ENCODE measurements at regions not wholly inside any gene's neighbourhood (a gene's known extent, or its start where the extent isn't known, plus 50 kb on each side); places are given as distances from the start of the nearest gene placed in this dataset.
A peak's percentile ranks its signal among the peaks of the same experiment; 100 is the strongest.
"Not testable (repeated sequence)": the region's sequence is repeated elsewhere in the genome, so short reads cannot be mapped to it uniquely, and the experiment has no call there.

GRCh38 chr5:133869519-133870335, 98.7 kb downstream of the C5orf15 start:
- no peak for DNase-seq
- Mint-ChIP-seq H3K36me3 (ENCODE audit: low read depth) (no peaks in the 10 kb centered on the region), H3K27me3 (peaks cover 3% of the 10 kb centered on the region), H3K9me3 (no peaks in the 10 kb centered on the region), H3K4me1 (peaks cover 54% of the 10 kb centered on the region), H3K27ac (peak overlapping the region; percentile 64), H3K4me3 (no peak overlapping the region)
- no peak for ATAC-seq

- Mint-ChIP-seq H3K27me3 (peaks cover 3% of the 10 kb centered on the region), H3K4me3 (no peak overlapping the region), H3K9me3 (no peaks in the 10 kb centered on the region), H3K36me3 (ENCODE audit: low read depth) (no peaks in the 10 kb centered on the region), H3K27ac (peak overlapping the region; percentile 64), H3K4me1 (peaks cover 47% of the 10 kb centered on the region)
- peak; percentile 86 for DNase-seq
- peak; percentile 37 for ATAC-seq
Measured at GRCh38 chr5:133868946-133869518, 99.4 kb downstream of the C5orf15 start.

DNA sequence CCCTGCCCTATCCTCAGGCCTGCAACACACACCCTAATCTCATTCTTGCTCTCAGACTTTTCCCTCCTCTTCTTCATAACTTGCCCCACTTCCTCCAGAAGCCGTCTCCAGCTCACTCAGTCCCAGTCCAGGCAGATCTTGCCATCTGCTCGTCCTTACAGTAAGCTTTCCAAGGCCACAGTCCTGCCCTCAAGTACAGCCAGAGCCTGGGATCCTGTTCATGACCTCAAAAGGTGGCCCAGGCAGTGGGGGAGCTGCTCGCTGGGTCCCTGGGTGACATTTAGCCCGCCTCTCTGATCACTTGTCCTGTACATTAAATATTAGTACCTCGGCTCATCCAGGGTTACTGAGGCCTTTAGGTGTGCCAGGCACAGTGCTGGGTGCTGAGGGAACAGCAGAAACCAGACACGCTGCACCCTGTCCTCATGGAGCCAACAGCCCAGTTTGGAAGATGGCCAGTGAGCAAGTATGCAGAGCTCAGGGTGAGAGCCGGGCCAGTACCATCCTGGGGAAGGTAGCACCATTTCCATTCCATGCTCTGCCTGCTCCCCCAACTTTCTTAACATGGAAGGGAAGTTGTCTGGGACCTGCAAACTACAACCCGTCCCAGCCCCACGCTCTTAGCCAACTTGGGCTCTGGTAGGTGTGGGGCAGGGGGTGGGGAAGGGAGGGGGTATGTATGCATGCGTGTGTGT, 100.4 kb downstream of the C5orf15 start:
- Mint-ChIP-seq H3K27me3 (peaks cover 3% of the 10 kb centered on the region), H3K4me3 (no peak overlapping the region), H3K36me3 (ENCODE audit: low read depth) (no peaks in the 10 kb centered on the region), H3K4me1 (peaks cover 37% of the 10 kb centered on the region), H3K9me3 (no peaks in the 10 kb centered on the region), H3K27ac (no peak overlapping the region)
- DNase-seq: no peak
- ATAC-seq: no peak

GRCh38 chr5:133867341-133867740, 101.1 kb downstream of the C5orf15 start:
- H3K4me3 Mint-ChIP-seq: no peak overlapping the region
- H3K4me1 Mint-ChIP-seq: peaks cover 31% of the 10 kb centered on the region
- peaks cover 3% of the 10 kb centered on the region for H3K27me3 Mint-ChIP-seq
- no peaks in the 10 kb centered on the region for H3K9me3 Mint-ChIP-seq
- ATAC-seq (no peak), DNase-seq (no peak)
- no peak overlapping the region for H3K27ac Mint-ChIP-seq
- H3K36me3 Mint-ChIP-seq (ENCODE audit: low read depth): no peaks in the 10 kb centered on the region

DNA sequence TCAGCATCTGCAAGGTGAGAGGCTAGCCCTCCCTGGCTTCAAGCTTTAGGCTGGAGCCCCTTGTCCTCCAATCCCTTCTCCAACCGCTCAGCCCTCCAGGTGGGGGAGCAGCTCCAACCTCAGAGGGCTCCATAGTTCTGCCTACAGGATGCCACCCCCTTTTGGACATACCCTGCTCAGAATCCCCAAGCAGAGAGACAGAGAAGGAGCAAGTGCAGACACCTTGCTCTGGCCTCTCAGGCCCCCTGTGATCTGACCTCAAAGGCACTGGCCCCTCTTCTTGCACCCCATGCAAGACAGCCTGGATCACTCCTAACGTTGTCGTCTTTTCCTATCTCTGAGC, 101.6 kb downstream of the C5orf15 start:
- H3K4me3 Mint-ChIP-seq: no peak overlapping the region
- no peaks in the 10 kb centered on the region for H3K36me3 Mint-ChIP-seq (ENCODE audit: low read depth)
- H3K9me3 Mint-ChIP-seq: no peaks in the 10 kb centered on the region
- peaks cover 27% of the 10 kb centered on the region for H3K4me1 Mint-ChIP-seq
- no peak for DNase-seq
- ATAC-seq: no peak
- H3K27ac Mint-ChIP-seq: no peak overlapping the region
- H3K27me3 Mint-ChIP-seq: peaks cover 3% of the 10 kb centered on the region

DNA sequence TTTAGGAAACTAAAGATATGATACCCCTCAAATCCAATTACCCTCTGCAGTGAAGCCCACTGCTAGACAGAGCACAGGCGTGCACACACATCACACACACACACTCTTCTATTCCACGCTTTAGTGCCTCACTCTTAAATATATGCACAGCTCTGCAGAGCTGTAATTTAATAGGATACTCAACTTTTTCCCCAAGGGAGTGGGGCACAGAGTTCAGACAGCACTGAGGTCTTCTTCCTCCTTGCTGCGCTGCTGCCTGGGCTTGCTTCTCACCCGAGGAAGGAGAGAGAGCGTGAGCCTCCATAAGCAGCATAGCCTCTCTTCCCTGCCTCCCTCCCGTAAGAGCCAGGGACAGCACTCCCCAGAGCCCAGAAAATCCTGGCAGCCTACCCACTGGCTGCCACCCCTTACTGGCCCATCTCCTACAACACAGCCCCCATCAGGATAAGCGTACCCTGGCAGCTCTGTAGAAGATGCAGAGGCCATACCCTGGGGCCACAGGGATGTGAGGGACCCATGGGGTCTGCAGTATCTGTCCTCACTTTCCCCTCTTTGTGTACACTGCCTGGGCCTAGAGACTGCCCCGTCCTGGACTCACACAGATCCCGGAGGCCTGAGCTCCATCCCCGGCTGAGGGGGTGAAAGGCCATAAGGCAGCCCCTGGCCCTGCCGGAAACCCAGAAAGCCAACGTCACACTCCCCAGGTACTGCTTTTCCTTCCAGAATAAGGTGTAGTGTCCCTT, 102.1 kb downstream of the C5orf15 start:
- DNase-seq (no peak), ATAC-seq (no peak)
- no peak overlapping the region for H3K27ac Mint-ChIP-seq
- H3K4me3 Mint-ChIP-seq: no peak overlapping the region
- H3K27me3 Mint-ChIP-seq: peaks cover 3% of the 10 kb centered on the region
- H3K36me3 Mint-ChIP-seq (ENCODE audit: low read depth): no peaks in the 10 kb centered on the region
- no peaks in the 10 kb centered on the region for H3K9me3 Mint-ChIP-seq
- peaks cover 31% of the 10 kb centered on the region for H3K4me1 Mint-ChIP-seq

GRCh38 chr5:133865113-133865512, 103.3 kb downstream of the C5orf15 start:
- no peak for ATAC-seq
- H3K4me3 Mint-ChIP-seq: no peak overlapping the region
- peaks cover 3% of the 10 kb centered on the region for H3K27me3 Mint-ChIP-seq
- H3K4me1 Mint-ChIP-seq: peaks cover 28% of the 10 kb centered on the region
- H3K36me3 Mint-ChIP-seq (ENCODE audit: low read depth): no peaks in the 10 kb centered on the region
- peak overlapping the region; percentile 13 for H3K27ac Mint-ChIP-seq
- no peaks in the 10 kb centered on the region for H3K9me3 Mint-ChIP-seq
- DNase-seq: no peak

GRCh38 chr5:133864711-133865110, 103.7 kb downstream of the C5orf15 start:
- ATAC-seq (no peak), DNase-seq (no peak)
- H3K4me1 Mint-ChIP-seq: peaks cover 24% of the 10 kb centered on the region
- H3K4me3 Mint-ChIP-seq: no peak overlapping the region
- H3K27ac Mint-ChIP-seq: peak overlapping the region; percentile 13
- no peaks in the 10 kb centered on the region for H3K36me3 Mint-ChIP-seq (ENCODE audit: low read depth)
- H3K27me3 Mint-ChIP-seq: peaks cover 3% of the 10 kb centered on the region
- H3K9me3 Mint-ChIP-seq: no peaks in the 10 kb centered on the region

- Mint-ChIP-seq H3K27ac (no peak overlapping the region), H3K36me3 (ENCODE audit: low read depth) (no peaks in the 10 kb centered on the region), H3K4me3 (no peak overlapping the region), H3K4me1 (peaks cover 20% of the 10 kb centered on the region), H3K27me3 (peaks cover 3% of the 10 kb centered on the region), H3K9me3 (no peaks in the 10 kb centered on the region)
- ATAC-seq (peak; percentile 13), DNase-seq (no peak)
Measured at GRCh38 chr5:133863857-133864585, 104.4 kb downstream of the C5orf15 start.

DNA sequence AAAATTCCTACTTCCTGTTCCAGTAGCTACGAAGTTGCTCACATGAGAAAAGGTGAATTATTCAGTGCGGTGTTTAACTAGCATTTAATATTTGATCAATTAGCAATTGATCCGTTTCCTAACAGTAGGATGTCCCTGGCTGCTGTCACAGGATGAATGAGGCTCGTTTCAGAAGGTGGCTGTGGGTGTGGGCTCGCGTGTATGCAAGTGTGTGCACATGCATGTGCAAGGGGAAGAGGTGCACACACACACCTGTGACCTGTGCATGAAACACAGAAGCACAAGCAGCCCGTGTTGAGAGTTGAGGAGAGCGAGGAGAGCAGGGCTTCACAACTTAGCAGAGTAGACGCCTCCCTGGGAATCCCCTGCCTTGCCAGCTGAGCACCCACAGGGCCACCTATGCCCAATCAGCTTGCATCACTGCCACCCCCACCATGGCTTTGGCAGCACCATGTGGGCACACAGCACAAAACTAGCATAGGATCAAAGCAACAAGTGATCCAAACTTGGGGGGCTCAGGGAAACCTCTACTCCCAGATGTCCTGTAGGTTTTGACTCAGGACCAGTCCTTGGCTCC, 107.2 kb downstream of the C5orf15 start:
- peaks cover 3% of the 10 kb centered on the region for H3K27me3 Mint-ChIP-seq
- peak; percentile 53 for DNase-seq
- peak; percentile 82 for ATAC-seq
- no peak overlapping the region for H3K4me3 Mint-ChIP-seq
- no peaks in the 10 kb centered on the region for H3K9me3 Mint-ChIP-seq
- H3K4me1 Mint-ChIP-seq: peaks cover 16% of the 10 kb centered on the region
- H3K27ac Mint-ChIP-seq: no peak overlapping the region
- no peaks in the 10 kb centered on the region for H3K36me3 Mint-ChIP-seq (ENCODE audit: low read depth)

GRCh38 chr5:133859073-133859472, 109.4 kb downstream of the C5orf15 start:
- peak overlapping the region; percentile 55 for H3K27ac Mint-ChIP-seq
- no peaks in the 10 kb centered on the region for H3K9me3 Mint-ChIP-seq
- H3K4me1 Mint-ChIP-seq: peaks cover 16% of the 10 kb centered on the region
- ATAC-seq (no peak), DNase-seq (no peak)
- H3K4me3 Mint-ChIP-seq: no peak overlapping the region
- H3K27me3 Mint-ChIP-seq: no peaks in the 10 kb centered on the region
- H3K36me3 Mint-ChIP-seq (ENCODE audit: low read depth): no peaks in the 10 kb centered on the region

DNA sequence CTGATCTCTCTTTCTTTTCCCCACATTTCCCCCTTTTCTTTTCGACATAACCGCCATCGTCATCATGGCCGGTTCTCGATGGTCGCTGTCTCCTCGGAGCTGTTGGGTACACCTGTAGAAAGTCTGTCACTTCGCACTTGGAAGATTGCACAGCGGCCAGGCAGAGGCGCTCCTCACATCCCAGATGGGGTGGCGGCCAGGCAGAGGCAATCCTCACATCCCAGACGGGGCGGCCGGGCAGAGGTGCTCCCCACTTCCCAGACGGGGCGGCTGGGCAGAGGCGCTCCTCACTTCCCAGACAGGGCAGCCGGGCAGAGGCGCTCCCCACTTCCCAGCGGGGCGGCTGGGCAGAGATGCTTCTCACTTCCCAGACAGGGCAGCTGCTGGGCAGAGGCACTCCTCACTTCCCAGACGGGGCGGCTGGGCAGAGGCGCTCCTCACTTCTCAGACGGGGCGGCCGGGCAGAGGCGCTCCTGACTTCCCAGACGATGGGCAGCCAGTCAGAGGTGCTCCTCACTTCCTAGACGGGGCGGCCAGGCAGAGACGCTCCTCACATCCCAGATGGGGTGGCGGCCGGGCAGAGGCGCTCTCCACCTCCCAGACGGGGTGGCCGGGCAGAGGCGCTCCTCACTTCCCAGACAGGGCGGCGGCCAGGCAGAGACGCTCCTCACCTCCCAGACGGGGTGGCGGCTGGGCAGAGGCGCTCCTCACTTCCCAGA, 110.7 kb downstream of the C5orf15 start:
- not testable (repeated sequence) for ATAC-seq; H3K36me3 Mint-ChIP-seq (ENCODE audit: low read depth); DNase-seq; H3K4me3 Mint-ChIP-seq; H3K27me3 Mint-ChIP-seq; H3K9me3 Mint-ChIP-seq; H3K27ac Mint-ChIP-seq
- peaks cover 16% of the 10 kb centered on the region for H3K4me1 Mint-ChIP-seq

- H3K9me3 Mint-ChIP-seq: no peaks in the 10 kb centered on the region
- DNase-seq (no peak), ATAC-seq (no peak)
- no peaks in the 10 kb centered on the region for H3K36me3 Mint-ChIP-seq (ENCODE audit: low read depth)
- no peak overlapping the region for H3K4me3 Mint-ChIP-seq
- H3K4me1 Mint-ChIP-seq: peaks cover 11% of the 10 kb centered on the region
- no peak overlapping the region for H3K27ac Mint-ChIP-seq
- H3K27me3 Mint-ChIP-seq: peaks cover 2% of the 10 kb centered on the region
Measured at GRCh38 chr5:133854554-133854953, 113.9 kb downstream of the C5orf15 start.

Measured in activated naive CD8-positive, alpha-beta T cell treated with anti-CD3 and anti-CD28 coated beads, Interleukin-2, amount 50 U/mL, for 24 hours (primary cell).